Liver (tissue), 8 donors: ENCODE measurements at regions not wholly inside any gene's neighbourhood (a gene's known extent, or its start where the extent isn't known, plus 50 kb on each side); places are given as distances from the start of the nearest gene placed in this dataset.

ENCODE experiments used
- DNase-seq: peaks from one replicate; pipeline ENCODE4 v3.0.0-alpha.2; 2017; ENCODE audit warnings: low spot score
- H3K27ac ChIP-seq, 2 donors: one replicate each; pipeline ENCODE4 v1.7.0; 2013; ENCODE audit warnings: inconsistent platforms in 2 of 2, low read length in 2 of 2, control low read depth in 1 of 2, low read depth in 1 of 2, mild to moderate bottlenecking in 1 of 2
- H3K27me3 ChIP-seq, 4 donors: one replicate each; pipeline versions ENCODE4 v1.6.1 to v1.7.0; 2013; ENCODE audit warnings: low read length in 3 of 4, inconsistent platforms in 1 of 4, mild to moderate bottlenecking in 1 of 4, moderate library complexity in 1 of 4; ENCODE audit not compliant: control insufficient read depth in 4 of 4, insufficient read depth in 4 of 4
- H3K36me3 ChIP-seq, 4 donors: one replicate each; pipeline versions ENCODE4 v1.6.1 to v1.7.0; 2013; ENCODE audit warnings: low read length in 3 of 4, mild to moderate bottlenecking in 3 of 4, low read depth in 1 of 4, moderate library complexity in 1 of 4; ENCODE audit not compliant: control insufficient read depth in 4 of 4, insufficient read depth in 3 of 4
- H3K4me1 ChIP-seq, 4 donors: one replicate each; pipeline versions ENCODE4 v1.6.1 to v1.7.0; 2013; ENCODE audit warnings: low read length in 3 of 4, mild to moderate bottlenecking in 3 of 4, moderate library complexity in 1 of 4; ENCODE audit not compliant: control insufficient read depth in 4 of 4, insufficient read depth in 4 of 4
- H3K4me3 ChIP-seq, 3 donors: one replicate each; pipeline versions ENCODE4 v1.6.1 to v1.7.0; 2013; ENCODE audit warnings: low read length in 3 of 3, control low read depth in 1 of 3, low read depth in 1 of 3, mild to moderate bottlenecking in 1 of 3
- H3K9ac ChIP-seq, 2 donors: one replicate each; pipeline ENCODE4 v1.7.0; 2013; ENCODE audit warnings: low read length in 2 of 2, mild to moderate bottlenecking in 2 of 2, moderate library complexity in 2 of 2, control low read depth in 1 of 2, low read depth in 1 of 2
- H3K9me3 ChIP-seq, 4 donors: one replicate each; pipeline versions ENCODE4 v1.6.1 to v1.7.0; 2013; ENCODE audit warnings: low read length in 3 of 4; ENCODE audit not compliant: control insufficient read depth in 4 of 4
- EGR1 ChIP-seq, 2 donors: IDR thresholded peaks; 2 replicates each; pipeline ENCODE4 v1.6.1; 2016 to 2018; ENCODE audit warnings: antibody characterized with exemption in 2 of 2, low read depth in 2 of 2
- FOXA1 ChIP-seq: IDR thresholded peaks from 2 replicates; pipeline ENCODE4 v1.6.1; 2016; ENCODE audit warnings: antibody characterized with exemption
- FOXA2 ChIP-seq: IDR thresholded peaks from 2 replicates; pipeline ENCODE4 v1.6.1; 2016; ENCODE audit warnings: antibody characterized with exemption
- GABPA ChIP-seq, 2 donors: IDR thresholded peaks in 1 of 2; conservative IDR thresholded peaks in 1 of 2; 2 replicates each; pipeline ENCODE4 v1.6.1; 2016; ENCODE audit warnings: antibody characterized with exemption in 2 of 2, mild to moderate bottlenecking in 1 of 2, moderate library complexity in 1 of 2
- HNF4A ChIP-seq, 2 donors: conservative IDR thresholded peaks; 2 replicates each; pipeline ENCODE4 v1.6.1; 2016; ENCODE audit warnings: antibody characterized with exemption in 2 of 2, mild to moderate bottlenecking in 2 of 2
- HNF4G ChIP-seq: IDR thresholded peaks from 2 replicates; pipeline ENCODE4 v1.6.1; 2016; ENCODE audit warnings: antibody characterized with exemption
- JUND ChIP-seq, 2 donors: IDR thresholded peaks; 2 replicates each; pipeline ENCODE4 v1.6.1; 2016; ENCODE audit warnings: antibody characterized with exemption in 2 of 2
- NR2F2 ChIP-seq: IDR thresholded peaks from 2 replicates; pipeline ENCODE4 v1.6.1; 2016; ENCODE audit warnings: antibody characterized with exemption
- RAD21 ChIP-seq, 2 donors: IDR thresholded peaks; 2 replicates each; pipeline ENCODE4 v1.6.1; 2016; ENCODE audit warnings: antibody characterized with exemption in 2 of 2, mild to moderate bottlenecking in 2 of 2
- RXRA ChIP-seq, 2 donors: IDR thresholded peaks; 2 replicates each; pipeline ENCODE4 v1.6.1; 2017 to 2018; ENCODE audit warnings: antibody characterized with exemption in 2 of 2, mild to moderate bottlenecking in 1 of 2
- SP1 ChIP-seq: IDR thresholded peaks from 2 replicates; pipeline ENCODE4 v1.6.1; 2018; ENCODE audit warnings: antibody characterized with exemption, mild to moderate bottlenecking
- TAF1 ChIP-seq: conservative IDR thresholded peaks from 2 replicates; pipeline ENCODE4 v1.6.1; 2016; ENCODE audit warnings: antibody characterized with exemption, mild to moderate bottlenecking
- YY1 ChIP-seq: IDR thresholded peaks from 2 replicates; pipeline ENCODE4 v1.6.1; 2016; ENCODE audit warnings: antibody characterized with exemption, mild to moderate bottlenecking
- WGBS: extraction: QIAGEN DNeasy Blood & Tissue Kit; methylation state at CpG from one replicate; pipeline ENCODE4 v1.1.7; 2013; 5-methylcytosine and 5-hydroxymethylcytosine counted together
- TF ChIP-seq, protein P1 (sequence below): IDR thresholded peaks from 2 replicates; pipeline ENCODE4 v1.6.1; 2016; ENCODE audit warnings: antibody characterized with exemption
- TF ChIP-seq, protein P2 (sequence below): IDR thresholded peaks from 2 replicates; pipeline ENCODE4 v1.6.1; 2016; ENCODE audit warnings: antibody characterized with exemption
- TF ChIP-seq, protein P3 (sequence below): IDR thresholded peaks from 2 replicates; pipeline ENCODE4 v1.6.1; 2016; ENCODE audit warnings: antibody characterized with exemption
- TF ChIP-seq, protein P4 (sequence below): fragments of 150-350 bp; IDR thresholded peaks from 2 replicates; pipeline ENCODE4 v1.5.1; 2017; ENCODE audit warnings: improper control_type of control experiment, low read depth, low read length; ENCODE audit not compliant: missing input control
- donor health status: healthy.
- donor health status: healthy.
- donor health status: healthy.
- donor health status: healthy.
- donor health status: healthy.

DNA sequence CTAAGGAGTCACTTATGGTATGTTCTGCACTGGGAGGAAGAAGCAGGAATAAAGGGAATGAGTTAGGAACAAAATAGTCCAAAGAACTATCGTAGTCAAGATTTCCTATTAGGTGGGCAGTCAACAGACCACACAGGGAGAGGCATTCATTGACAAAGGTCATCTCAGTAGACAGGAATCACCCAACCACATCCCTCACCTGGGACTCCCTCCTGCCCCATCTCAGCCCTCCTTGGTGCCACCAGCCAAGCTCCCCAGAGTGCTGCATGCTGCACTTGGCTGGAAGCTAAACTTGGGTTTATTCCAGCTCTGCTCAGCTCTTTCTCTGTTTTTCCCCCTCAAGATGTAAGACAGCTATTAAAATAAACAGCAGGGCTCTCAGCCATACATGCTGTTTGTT, 72.3 kb upstream of the CTNNB1 start:
- H3K36me3 ChIP-seq, result no peaks in the 10 kb centered on the region
- no peak for TF ChIP-seq HNF4A (conservative IDR thresholded peaks at IDR 0.05)
- no peak for TF ChIP-seq RXRA (IDR thresholded peaks at IDR 0.05)
- no peak for TF ChIP-seq FOXA1
- TF ChIP-seq HNF4G, result no peak
- TF ChIP-seq, protein P1, sequence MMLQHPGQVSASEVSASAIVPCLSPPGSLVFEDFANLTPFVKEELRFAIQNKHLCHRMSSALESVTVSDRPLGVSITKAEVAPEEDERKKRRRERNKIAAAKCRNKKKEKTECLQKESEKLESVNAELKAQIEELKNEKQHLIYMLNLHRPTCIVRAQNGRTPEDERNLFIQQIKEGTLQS, result no peak
- no peak for TF ChIP-seq SP1
- no peak for TF ChIP-seq GABPA (IDR thresholded peaks at IDR 0.05 in 1 of 2, conservative IDR thresholded peaks at IDR 0.05 in 1 of 2)
- TF ChIP-seq, protein P2, sequence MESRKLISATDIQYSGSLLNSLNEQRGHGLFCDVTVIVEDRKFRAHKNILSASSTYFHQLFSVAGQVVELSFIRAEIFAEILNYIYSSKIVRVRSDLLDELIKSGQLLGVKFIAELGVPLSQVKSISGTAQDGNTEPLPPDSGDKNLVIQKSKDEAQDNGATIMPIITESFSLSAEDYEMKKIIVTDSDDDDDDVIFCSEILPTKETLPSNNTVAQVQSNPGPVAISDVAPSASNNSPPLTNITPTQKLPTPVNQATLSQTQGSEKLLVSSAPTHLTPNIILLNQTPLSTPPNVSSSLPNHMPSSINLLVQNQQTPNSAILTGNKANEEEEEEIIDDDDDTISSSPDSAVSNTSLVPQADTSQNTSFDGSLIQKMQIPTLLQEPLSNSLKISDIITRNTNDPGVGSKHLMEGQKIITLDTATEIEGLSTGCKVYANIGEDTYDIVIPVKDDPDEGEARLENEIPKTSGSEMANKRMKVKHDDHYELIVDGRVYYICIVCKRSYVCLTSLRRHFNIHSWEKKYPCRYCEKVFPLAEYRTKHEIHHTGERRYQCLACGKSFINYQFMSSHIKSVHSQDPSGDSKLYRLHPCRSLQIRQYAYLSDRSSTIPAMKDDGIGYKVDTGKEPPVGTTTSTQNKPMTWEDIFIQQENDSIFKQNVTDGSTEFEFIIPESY, result no peak
- TF ChIP-seq NR2F2, result no peak
- no peak for TF ChIP-seq TAF1
- DNase-seq, result no peak
- no peak overlapping the region for H3K9ac ChIP-seq
- no peaks in the 10 kb centered on the region for H3K27me3 ChIP-seq
- H3K9me3 ChIP-seq, result peaks cover 0 to 12% (median 4%) of the 10 kb centered on the region in 4 donors
- H3K4me3 ChIP-seq, result no peak overlapping the region
- no peaks in the 10 kb centered on the region for H3K4me1 ChIP-seq
- H3K27ac ChIP-seq, result no peak overlapping the region
- 81% methylated on average over 1 of the region's 1 CpG for WGBS

DNA sequence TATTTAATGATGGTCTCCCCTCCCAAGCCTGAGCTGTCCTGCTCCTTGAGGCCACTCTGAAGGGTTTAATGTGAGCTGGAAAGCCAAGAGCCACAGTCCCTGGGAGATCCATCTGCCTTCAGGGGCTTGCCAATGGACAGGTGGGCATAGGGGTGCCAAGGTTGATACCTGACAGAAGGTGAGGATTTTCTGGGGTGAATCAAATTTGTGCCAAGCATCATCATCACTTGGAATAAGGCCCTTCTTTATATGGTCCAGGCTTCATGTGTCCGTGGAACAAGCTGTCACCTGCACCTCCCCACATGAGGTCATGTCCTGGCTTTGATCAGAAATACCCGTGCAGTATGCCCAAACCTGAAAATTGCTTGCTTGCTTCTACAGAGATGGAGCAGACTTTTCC, 71.9 kb upstream of the CTNNB1 start:
- Histone ChIP-seq H3K4me3 (no peak overlapping the region), H3K4me1 (no peaks in the 10 kb centered on the region), H3K9ac (no peak overlapping the region), H3K36me3 (no peaks in the 10 kb centered on the region), H3K27me3 (no peaks in the 10 kb centered on the region), H3K27ac (no peak overlapping the region), H3K9me3 (peaks cover 0 to 12% (median 4%) of the 10 kb centered on the region in 4 donors)
- 90% methylated on average over 2 of the region's 2 CpGs for WGBS
- no peak for DNase-seq
- TF ChIP-seq EGR1 (IDR thresholded peaks at IDR 0.05; ENCODE audit: low read depth in 2 of 2) (no peak), TAF1 (no peak), JUND (IDR thresholded peaks at IDR 0.05) (no peak), GABPA (IDR thresholded peaks at IDR 0.05 in 1 of 2, conservative IDR thresholded peaks at IDR 0.05 in 1 of 2) (no peak), FOXA2 (no peak), RAD21 (IDR thresholded peaks at IDR 0.05) (no peak), SP1 (no peak), FOXA1 (no peak), YY1 (no peak)
- TF ChIP-seq, protein P3, sequence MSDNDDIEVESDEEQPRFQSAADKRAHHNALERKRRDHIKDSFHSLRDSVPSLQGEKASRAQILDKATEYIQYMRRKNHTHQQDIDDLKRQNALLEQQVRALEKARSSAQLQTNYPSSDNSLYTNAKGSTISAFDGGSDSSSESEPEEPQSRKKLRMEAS, result no peak
- TF ChIP-seq, protein P4, sequence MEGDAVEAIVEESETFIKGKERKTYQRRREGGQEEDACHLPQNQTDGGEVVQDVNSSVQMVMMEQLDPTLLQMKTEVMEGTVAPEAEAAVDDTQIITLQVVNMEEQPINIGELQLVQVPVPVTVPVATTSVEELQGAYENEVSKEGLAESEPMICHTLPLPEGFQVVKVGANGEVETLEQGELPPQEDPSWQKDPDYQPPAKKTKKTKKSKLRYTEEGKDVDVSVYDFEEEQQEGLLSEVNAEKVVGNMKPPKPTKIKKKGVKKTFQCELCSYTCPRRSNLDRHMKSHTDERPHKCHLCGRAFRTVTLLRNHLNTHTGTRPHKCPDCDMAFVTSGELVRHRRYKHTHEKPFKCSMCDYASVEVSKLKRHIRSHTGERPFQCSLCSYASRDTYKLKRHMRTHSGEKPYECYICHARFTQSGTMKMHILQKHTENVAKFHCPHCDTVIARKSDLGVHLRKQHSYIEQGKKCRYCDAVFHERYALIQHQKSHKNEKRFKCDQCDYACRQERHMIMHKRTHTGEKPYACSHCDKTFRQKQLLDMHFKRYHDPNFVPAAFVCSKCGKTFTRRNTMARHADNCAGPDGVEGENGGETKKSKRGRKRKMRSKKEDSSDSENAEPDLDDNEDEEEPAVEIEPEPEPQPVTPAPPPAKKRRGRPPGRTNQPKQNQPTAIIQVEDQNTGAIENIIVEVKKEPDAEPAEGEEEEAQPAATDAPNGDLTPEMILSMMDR, result no peak
- TF ChIP-seq, protein P2, result no peak
